RWPE1 (cell line): ENCODE measurements at regions not wholly inside any gene's neighbourhood (a gene's known extent, or its start where the extent isn't known, plus 50 kb on each side); places are given as distances from the start of the nearest gene placed in this dataset.

ENCODE experiments used
- CTCF ChIA-PET: fragments of 350-600 bp; sonication (Branson Sonifier 250); formaldehyde crosslinking; extraction: SDS; loops from one replicate; lab custom pipeline; 2021; lab: Yijun Ruan, JAX
- POLR2A ChIA-PET: fragments of 400-600 bp; formaldehyde crosslinking; extraction: SDS; loops from one replicate; lab custom pipeline; 2020; ENCODE audit warnings: antibody characterized with exemption; ENCODE audit not compliant: low non-redundant PET; lab: Yijun Ruan, JAX
- DNase-seq: peaks from one replicate; pipeline ENCODE4 v3.0.0; 2012; ENCODE audit warnings: low spot score
- H3K27ac ChIP-seq: fragments of 450-650 bp; 2 replicates; pipeline ENCODE4 v1.5.1; 2017
- CTCF ChIP-seq: fragments of 450-650 bp; conservative IDR thresholded peaks from 2 replicates; pipeline ENCODE4 v1.5.1; 2017; ENCODE audit warnings: low read depth, mild to moderate bottlenecking

GRCh38 chr5:124436294-124436693 is 310.1 kb downstream of the ZNF608 start:
- ChIA-PET POLR2A (no interaction called here), CTCF (no interaction called here)
- TF ChIP-seq CTCF: no peak
- no peak for DNase-seq
- H3K27ac ChIP-seq: no peak overlapping the region

- ChIA-PET CTCF (no interaction called here), POLR2A (no interaction called here)
- no peak for TF ChIP-seq CTCF
- DNase-seq: no peak
- H3K27ac ChIP-seq: no peak overlapping the region
Observed at GRCh38 chr5:124433170-124433569, 313.3 kb downstream of the ZNF608 start.

GRCh38 chr5:124421584-124421983 is 324.9 kb downstream of the ZNF608 start:
- no peak for DNase-seq
- ChIA-PET CTCF (no interaction called here), POLR2A (no interaction called here)
- no peak overlapping the region for H3K27ac ChIP-seq
- no peak for TF ChIP-seq CTCF

- no peak for DNase-seq
- ChIA-PET CTCF (no interaction called here), POLR2A (no interaction called here)
- H3K27ac ChIP-seq: no peak overlapping the region
- TF ChIP-seq CTCF: no peak
Observed at GRCh38 chr5:124420952-124421351, 325.5 kb downstream of the ZNF608 start.

GRCh38 chr5:124419531-124419930 is 326.9 kb downstream of the ZNF608 start:
- CTCF ChIA-PET: no interaction called here
- no peak overlapping the region for H3K27ac ChIP-seq
- no peak for TF ChIP-seq CTCF
- no peak for DNase-seq
- POLR2A ChIA-PET: no interaction called here

GRCh38 chr5:124418390-124418789 is 328.0 kb downstream of the ZNF608 start:
- TF ChIP-seq CTCF: no peak
- POLR2A ChIA-PET: no interaction called here
- CTCF ChIA-PET: interaction anchor here (0.5 to 0.6 kb wide), 2 partner anchors 637 to 1242 kb away, joined by 3 read pairs; no protein-coding TSS in a partner anchor

GRCh38 chr5:124417196-124417595 is 329.2 kb downstream of the ZNF608 start:
- DNase-seq: no peak
- ChIA-PET CTCF (no interaction called here), POLR2A (no interaction called here)
- no peak overlapping the region for H3K27ac ChIP-seq
- no peak for TF ChIP-seq CTCF

More at GRCh38 chr5:124418390-124418789, 328.0 kb downstream of the ZNF608 start:
- no peak for DNase-seq
- H3K27ac ChIP-seq: no peak overlapping the region
